ENCODE measurements at regions not wholly inside any gene's neighbourhood (a gene's known extent, or its start where the extent isn't known, plus 50 kb on each side); places are given as distances from the start of the nearest gene placed in this dataset.

GRCh38 chr5:5602554-5602953, 180.1 kb downstream of the ICE1 start:
- TF ChIP-seq CTCF (IDR thresholded peaks at IDR 0.05) (no peak), POLR2A (IDR thresholded peaks at IDR 0.05) (no peak)
